ENCODE measurements at regions not wholly inside any gene's neighbourhood (a gene's known extent, or its start where the extent isn't known, plus 50 kb on each side); places are given as distances from the start of the nearest gene placed in this dataset.

GRCh38 chr7:51693258-51693657 is 376.6 kb upstream of the COBL start:
- TF ChIP-seq CTCF (IDR thresholded peaks at IDR 0.05; ENCODE audit: insufficient read depth, low read length, poor library complexity, severe bottlenecking) (no peak), EZH2phosphoT487 (conservative IDR thresholded peaks at IDR 0.05; ENCODE audit: low read length) (no peak)
